NB4 (cell line): ENCODE measurements at regions not wholly inside any gene's neighbourhood (a gene's known extent, or its start where the extent isn't known, plus 50 kb on each side); places are given as distances from the start of the nearest gene placed in this dataset.

Experiments used
- DNase-seq: peaks from one replicate; pipeline ENCODE4 v3.0.0; 2010; ENCODE audit warnings: low read depth
- H3K4me3 ChIP-seq: one replicate; pipeline ENCODE4 v1.5.1; 2011; ENCODE audit warnings: mild to moderate bottlenecking, low read depth, low read length, moderate library complexity
- MAX ChIP-seq: IDR thresholded peaks from 2 replicates; pipeline ENCODE4 v1.6.1; 2011; ENCODE audit warnings: low read depth, low read length
- MYC ChIP-seq: IDR thresholded peaks from 2 replicates; pipeline ENCODE4 v1.6.1; 2011; ENCODE audit warnings: low read depth, low read length
- POLR2A ChIP-seq: IDR thresholded peaks from 2 replicates; pipeline ENCODE4 v1.6.1; 2011; ENCODE audit warnings: mild to moderate bottlenecking; ENCODE audit not compliant: insufficient read length; ENCODE audit errors: extremely low read depth
- TF ChIP-seq, protein P1 (sequence below): IDR thresholded peaks from one replicate; pipeline ENCODE4 v1.5.1; 2012; ENCODE audit warnings: low read depth, low read length

DNA sequence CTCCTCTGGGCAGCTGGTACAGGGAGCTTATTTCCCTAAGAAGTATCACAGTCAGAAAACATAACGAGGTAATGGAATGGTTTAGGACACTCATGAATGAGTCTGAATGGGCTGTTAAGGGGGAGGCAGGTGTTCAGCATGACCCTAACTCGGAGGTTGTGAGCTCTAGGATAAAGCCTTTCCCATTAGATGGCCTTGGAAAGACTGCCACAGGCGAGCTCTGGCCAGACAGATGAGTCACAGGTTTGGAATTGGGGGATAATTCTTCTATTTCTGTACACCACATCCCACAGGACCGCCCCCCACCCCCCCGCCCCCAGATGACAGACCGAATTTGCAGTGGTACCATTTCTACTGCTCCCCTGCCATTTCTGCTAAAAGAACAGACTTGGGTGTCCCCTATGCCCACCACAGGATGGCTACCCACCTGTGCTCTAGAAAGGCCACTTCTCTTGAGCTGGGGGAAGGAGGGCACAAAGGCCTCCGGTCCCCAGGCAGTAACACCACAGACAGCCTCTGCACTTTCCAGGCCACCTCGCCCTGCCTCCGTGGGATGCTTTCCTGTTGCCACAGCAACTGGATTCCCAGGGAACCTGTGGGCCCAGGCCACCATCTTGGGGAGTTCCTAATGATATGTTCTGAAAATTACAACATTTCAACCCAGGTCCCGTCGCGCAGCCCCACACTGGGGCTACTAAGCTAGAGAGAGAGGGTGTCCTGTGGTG, 76.7 kb downstream of the TRIM29 start:
- no peak overlapping the region for H3K4me3 ChIP-seq
- no peak for TF ChIP-seq POLR2A
- no peak for TF ChIP-seq MYC
- no peak for TF ChIP-seq MAX
- TF ChIP-seq, protein P1, sequence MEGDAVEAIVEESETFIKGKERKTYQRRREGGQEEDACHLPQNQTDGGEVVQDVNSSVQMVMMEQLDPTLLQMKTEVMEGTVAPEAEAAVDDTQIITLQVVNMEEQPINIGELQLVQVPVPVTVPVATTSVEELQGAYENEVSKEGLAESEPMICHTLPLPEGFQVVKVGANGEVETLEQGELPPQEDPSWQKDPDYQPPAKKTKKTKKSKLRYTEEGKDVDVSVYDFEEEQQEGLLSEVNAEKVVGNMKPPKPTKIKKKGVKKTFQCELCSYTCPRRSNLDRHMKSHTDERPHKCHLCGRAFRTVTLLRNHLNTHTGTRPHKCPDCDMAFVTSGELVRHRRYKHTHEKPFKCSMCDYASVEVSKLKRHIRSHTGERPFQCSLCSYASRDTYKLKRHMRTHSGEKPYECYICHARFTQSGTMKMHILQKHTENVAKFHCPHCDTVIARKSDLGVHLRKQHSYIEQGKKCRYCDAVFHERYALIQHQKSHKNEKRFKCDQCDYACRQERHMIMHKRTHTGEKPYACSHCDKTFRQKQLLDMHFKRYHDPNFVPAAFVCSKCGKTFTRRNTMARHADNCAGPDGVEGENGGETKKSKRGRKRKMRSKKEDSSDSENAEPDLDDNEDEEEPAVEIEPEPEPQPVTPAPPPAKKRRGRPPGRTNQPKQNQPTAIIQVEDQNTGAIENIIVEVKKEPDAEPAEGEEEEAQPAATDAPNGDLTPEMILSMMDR, result no peak
- DNase-seq, result no peak

DNA sequence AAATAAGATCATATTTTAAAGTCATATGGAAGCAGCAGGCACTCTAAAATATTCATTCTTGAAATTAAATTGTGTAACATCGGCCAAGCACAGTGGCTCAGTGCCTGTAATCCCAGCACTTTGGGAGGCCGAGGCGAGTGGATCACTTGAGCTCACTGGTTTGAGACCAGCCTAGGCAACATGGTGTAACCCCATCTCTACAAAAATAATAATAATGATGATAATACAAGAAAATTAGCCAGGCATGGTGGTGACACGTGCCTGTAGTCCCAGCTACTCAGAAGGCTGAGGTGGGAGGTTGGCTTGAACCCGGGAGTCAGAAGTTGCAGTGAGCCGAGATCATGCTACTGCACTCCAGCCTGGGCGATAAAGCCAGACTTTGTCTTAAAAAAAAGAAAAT, 77.4 kb downstream of the TRIM29 start:
- H3K4me3 ChIP-seq, result no peak overlapping the region
- TF ChIP-seq POLR2A (no peak), MYC (no peak), MAX (no peak)
- TF ChIP-seq, protein P1, result no peak
- no peak for DNase-seq

DNA sequence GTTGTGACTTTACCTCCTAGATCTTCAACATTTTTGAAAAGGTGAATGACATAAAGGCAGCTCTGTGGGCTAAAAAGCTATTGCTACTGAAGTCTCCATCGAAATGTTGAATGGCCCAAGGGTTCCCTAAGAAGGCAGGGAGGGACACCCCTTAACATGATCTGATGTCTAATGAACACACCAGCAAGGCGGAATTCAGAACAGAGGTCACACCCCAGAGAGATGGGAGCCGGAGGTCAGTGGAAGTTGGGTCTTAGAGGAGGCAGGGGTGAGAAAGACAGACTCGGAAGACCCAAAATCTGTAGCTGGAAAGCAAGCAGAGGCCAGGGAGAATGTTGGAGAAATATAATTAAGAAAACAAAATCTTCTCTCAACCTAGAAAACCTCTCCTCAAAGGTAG, 79.0 kb downstream of the TRIM29 start:
- H3K4me3 ChIP-seq, result no peak overlapping the region
- no peak for DNase-seq
- no peak for TF ChIP-seq POLR2A
- TF ChIP-seq, protein P1, result no peak
- TF ChIP-seq MAX, result no peak
- TF ChIP-seq MYC, result no peak

GRCh38 chr11:120057595-120058581, 80.0 kb downstream of the TRIM29 start:
- DNase-seq, result no peak
- no peak overlapping the region for H3K4me3 ChIP-seq
- TF ChIP-seq MAX (no peak), POLR2A (no peak), MYC (no peak)
- TF ChIP-seq, protein P1, result no peak

DNA sequence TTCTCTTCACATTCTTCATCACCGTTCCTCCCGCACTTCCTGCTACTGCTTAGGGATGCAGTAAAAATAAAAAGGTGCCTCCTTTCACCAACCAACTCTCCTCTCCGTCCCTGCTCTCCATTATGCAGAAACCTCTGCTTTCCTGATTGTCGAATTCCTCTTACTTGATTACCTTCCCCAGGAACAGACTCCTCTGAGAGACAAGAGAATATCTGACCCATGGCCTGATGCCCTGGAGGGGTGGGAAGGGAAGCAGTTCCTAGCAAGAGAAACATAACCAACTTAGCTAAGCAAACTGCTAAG, 80.9 kb downstream of the TRIM29 start:
- no peak for DNase-seq
- H3K4me3 ChIP-seq, result no peak overlapping the region
- TF ChIP-seq MAX, result no peak
- TF ChIP-seq POLR2A, result no peak

- TF ChIP-seq MYC (no peak), MAX (no peak), POLR2A (no peak)
- TF ChIP-seq, protein P1, result no peak
- no peak overlapping the region for H3K4me3 ChIP-seq
- no peak for DNase-seq
Measured at GRCh38 chr11:120056301-120057027, 81.4 kb downstream of the TRIM29 start.
